Stimulated activated CD8-positive, alpha-beta memory T cell treated with anti-CD3 and anti-CD28 coated beads, Interleukin-4, amount 100 ng/mL, for 4 hours (primary cell): ENCODE measurements at regions not wholly inside any gene's neighbourhood (a gene's known extent, or its start where the extent isn't known, plus 50 kb on each side); places are given as distances from the start of the nearest gene placed in this dataset.

Experiments
- DNase-seq, 2 donors: peaks; one replicate each; pipeline ENCODE4 v3.0.0-alpha.2; 2020; ENCODE audit warnings: low read depth in 2 of 2, low spot score in 1 of 2

- DNase-seq, result no peak
Observed at GRCh38 chr1:29835406-29835805, 599.1 kb downstream of the PTPRU start.

- DNase-seq, result no peak
Observed at GRCh38 chr1:29833581-29833980, 597.3 kb downstream of the PTPRU start.

GRCh38 chr1:29832936-29833335 is 596.6 kb downstream of the PTPRU start:
- DNase-seq, result no peak

GRCh38 chr1:29832471-29832870 is 596.1 kb downstream of the PTPRU start:
- no peak for DNase-seq

- no peak for DNase-seq
Observed at GRCh38 chr1:29831500-29832117, 595.3 kb downstream of the PTPRU start.

GRCh38 chr1:29830916-29831315 is 594.6 kb downstream of the PTPRU start:
- no peak for DNase-seq

GRCh38 chr1:29830383-29830782 is 594.1 kb downstream of the PTPRU start:
- DNase-seq, result no peak

GRCh38 chr1:29829448-29830344 is 593.4 kb downstream of the PTPRU start:
- no peak for DNase-seq

GRCh38 chr1:29828526-29829447 is 592.5 kb downstream of the PTPRU start:
- no peak for DNase-seq

GRCh38 chr1:29827801-29828525 is 591.6 kb downstream of the PTPRU start:
- no peak for DNase-seq

GRCh38 chr1:29827237-29827750 is 591.0 kb downstream of the PTPRU start:
- DNase-seq, result no peak

GRCh38 chr1:29826646-29827045 is 590.3 kb downstream of the PTPRU start:
- no peak for DNase-seq

- no peak for DNase-seq
Observed at GRCh38 chr1:29825941-29826415, 589.7 kb downstream of the PTPRU start.

GRCh38 chr1:29825274-29825940 is 589.1 kb downstream of the PTPRU start:
- DNase-seq, result no peak

GRCh38 chr1:29824511-29825273 is 588.4 kb downstream of the PTPRU start:
- DNase-seq, result no peak

GRCh38 chr1:29824025-29824424 is 587.7 kb downstream of the PTPRU start:
- no peak for DNase-seq

- DNase-seq, result no peak
Observed at GRCh38 chr1:29823561-29823960, 587.2 kb downstream of the PTPRU start.

- no peak for DNase-seq
Observed at GRCh38 chr1:29821605-29822004, 585.3 kb downstream of the PTPRU start.

GRCh38 chr1:29820401-29820800 is 584.1 kb downstream of the PTPRU start:
- no peak for DNase-seq
